NB4 (cell line): ENCODE measurements at regions not wholly inside any gene's neighbourhood (a gene's known extent, or its start where the extent isn't known, plus 50 kb on each side); places are given as distances from the start of the nearest gene placed in this dataset.

ENCODE experiments used
- DNase-seq: peaks from one replicate; pipeline ENCODE4 v3.0.0; 2010; ENCODE audit warnings: low read depth
- H3K4me3 ChIP-seq: one replicate; pipeline ENCODE4 v1.5.1; 2011; ENCODE audit warnings: mild to moderate bottlenecking, low read depth, low read length, moderate library complexity
- CTCF ChIP-seq: IDR thresholded peaks from one replicate; pipeline ENCODE4 v1.5.1; 2012; ENCODE audit warnings: low read depth, low read length
- MAX ChIP-seq: IDR thresholded peaks from 2 replicates; pipeline ENCODE4 v1.6.1; 2011; ENCODE audit warnings: low read depth, low read length
- MYC ChIP-seq: IDR thresholded peaks from 2 replicates; pipeline ENCODE4 v1.6.1; 2011; ENCODE audit warnings: low read depth, low read length
- POLR2A ChIP-seq: IDR thresholded peaks from 2 replicates; pipeline ENCODE4 v1.6.1; 2011; ENCODE audit warnings: mild to moderate bottlenecking; ENCODE audit not compliant: insufficient read length; ENCODE audit errors: extremely low read depth

- no peak overlapping the region for H3K4me3 ChIP-seq
- TF ChIP-seq CTCF (no peak), MAX (no peak), POLR2A (no peak), MYC (no peak)
- no peak for DNase-seq
Observed at GRCh38 chr5:4659851-4660250, 480.3 kb upstream of the ADAMTS16 start.

GRCh38 chr5:4661326-4661725 lies 478.8 kb upstream of the ADAMTS16 start:
- no peak overlapping the region for H3K4me3 ChIP-seq
- DNase-seq = no peak
- TF ChIP-seq MYC (no peak), CTCF (no peak), MAX (no peak), POLR2A (no peak)

- TF ChIP-seq POLR2A (no peak), MYC (no peak), CTCF (no peak), MAX (no peak)
- DNase-seq = no peak
- no peak overlapping the region for H3K4me3 ChIP-seq
Observed at GRCh38 chr5:4661836-4662235, 478.3 kb upstream of the ADAMTS16 start.

GRCh38 chr5:4662756-4663155 lies 477.4 kb upstream of the ADAMTS16 start:
- no peak overlapping the region for H3K4me3 ChIP-seq
- TF ChIP-seq CTCF (no peak), POLR2A (no peak), MYC (no peak), MAX (no peak)
- DNase-seq = no peak

- H3K4me3 ChIP-seq = no peak overlapping the region
- no peak for TF ChIP-seq POLR2A
- no peak for TF ChIP-seq MAX
- DNase-seq = no peak
Observed at GRCh38 chr5:4665911-4666310, 474.2 kb upstream of the ADAMTS16 start.

- DNase-seq = no peak
- H3K4me3 ChIP-seq = no peak overlapping the region
- TF ChIP-seq MAX (no peak), POLR2A (no peak), MYC (no peak)
Observed at GRCh38 chr5:4674166-4674565, 466.0 kb upstream of the ADAMTS16 start.

- TF ChIP-seq MAX (no peak), POLR2A (no peak), MYC (no peak), CTCF (no peak)
- no peak overlapping the region for H3K4me3 ChIP-seq
- no peak for DNase-seq
Observed at GRCh38 chr5:4676934-4677333, 463.2 kb upstream of the ADAMTS16 start.
